Fibroblast of lung (primary cell): ENCODE measurements at regions not wholly inside any gene's neighbourhood (a gene's known extent, or its start where the extent isn't known, plus 50 kb on each side); places are given as distances from the start of the nearest gene placed in this dataset.

Experiments
- DNase-seq, 2 donors: peaks; one replicate each; pipeline versions ENCODE4 v3.0.0 to v3.0.0-alpha.2; 2010; ENCODE audit warnings: low read depth in 2 of 2
- H2AFZ ChIP-seq: 2 replicates; pipeline ENCODE4 v1.5.1; 2012; ENCODE audit warnings: low read length, control low read depth, inconsistent platforms
- H3K27ac ChIP-seq: 2 replicates; pipeline ENCODE4 v1.5.1; 2011; ENCODE audit warnings: low read length, control low read depth; ENCODE audit not compliant: insufficient read depth
- H3K27me3 ChIP-seq: 2 replicates; pipeline ENCODE4 v1.5.1; 2011; ENCODE audit warnings: mild to moderate bottlenecking, low read length; ENCODE audit not compliant: control insufficient read depth, insufficient read depth
- H3K36me3 ChIP-seq: 2 replicates; pipeline ENCODE4 v1.5.1; 2011; ENCODE audit warnings: low read length; ENCODE audit not compliant: control insufficient read depth, insufficient read depth
- H3K4me1 ChIP-seq: 2 replicates; pipeline ENCODE4 v1.5.1; 2011; ENCODE audit warnings: low read length; ENCODE audit not compliant: control insufficient read depth, insufficient read depth; ENCODE audit errors: extremely low read depth
- H3K4me2 ChIP-seq: 2 replicates; pipeline ENCODE4 v1.5.1; 2011; ENCODE audit warnings: low read length, control low read depth; ENCODE audit not compliant: insufficient read depth; ENCODE audit errors: extremely low read depth
- H3K4me3 ChIP-seq, 4 experiments: fragments of 200-600 bp in 1 of 4; sonication (generic) in 1 of 4; replicated peaks in 1 of 4; 2 replicates each; pipeline ENCODE4 v1.5.1; 2011 to 2016; ENCODE audit warnings: low read length in 4 of 4, low read depth in 3 of 4, mild to moderate bottlenecking in 3 of 4, control low read depth in 2 of 4, inconsistent platforms in 1 of 4, mixed read lengths in 1 of 4; ENCODE audit not compliant: insufficient read depth in 1 of 4; ENCODE audit errors: control extremely low read depth in 1 of 4
- H3K79me2 ChIP-seq: 2 replicates; pipeline ENCODE4 v1.5.1; 2012; ENCODE audit warnings: mild to moderate bottlenecking, low read length, inconsistent platforms; ENCODE audit not compliant: control insufficient read depth, insufficient read depth
- H3K9ac ChIP-seq: 2 replicates; pipeline ENCODE4 v1.5.1; 2011; ENCODE audit warnings: mild to moderate bottlenecking, low read length, control low read depth; ENCODE audit not compliant: insufficient read depth
- H3K9me3 ChIP-seq: 2 replicates; pipeline ENCODE4 v1.5.1; 2012; ENCODE audit warnings: low read depth, low read length; ENCODE audit not compliant: control insufficient read depth, insufficient read depth
- H4K20me1 ChIP-seq: 2 replicates; pipeline ENCODE4 v1.5.1; 2011; ENCODE audit warnings: low read length; ENCODE audit not compliant: control insufficient read depth, insufficient read depth; ENCODE audit errors: extremely low read depth
- CTCF ChIP-seq, 2 donors: IDR thresholded peaks in 1 of 2; conservative IDR thresholded peaks in 1 of 2; 1 replicate in 1 of 2; 2 replicates in 1 of 2; pipeline ENCODE4 v1.5.1; 2011 to 2012; ENCODE audit warnings: low read length in 2 of 2, control low read depth in 1 of 2, inconsistent platforms in 1 of 2, low read depth in 1 of 2, mild to moderate bottlenecking in 1 of 2
- EZH2 ChIP-seq: IDR thresholded peaks from 2 replicates; pipeline ENCODE4 v1.5.1; 2012; ENCODE audit warnings: low read length, control low read depth, mild to moderate bottlenecking; ENCODE audit errors: missing control alignments

- TF ChIP-seq EZH2: no peak
- TF ChIP-seq CTCF (conservative IDR thresholded peaks at IDR 0.05 in 1 of 2, IDR thresholded peaks at IDR 0.05 in 1 of 2; ENCODE audit: low read depth in 1 of 2, low read length in 2 of 2): no peak
- Histone ChIP-seq H3K27me3 (no peaks in the 10 kb centered on the region), H3K9me3 (no peaks in the 10 kb centered on the region), H3K36me3 (no peaks in the 10 kb centered on the region), H3K9ac (no peak overlapping the region), H3K4me3 (no peak overlapping the region), H3K4me1 (no peaks in the 10 kb centered on the region), H4K20me1 (no peaks in the 10 kb centered on the region), H3K4me2 (no peak overlapping the region), H3K79me2 (no peaks in the 10 kb centered on the region), H3K27ac (no peak overlapping the region), H2AFZ (no peak overlapping the region)
- DNase-seq: no peak
These were observed 97.0 kb upstream of the STOX2 start for GRCh38 chr4:183808097-183808456.

GRCh38 chr4:183812567-183812966 lies 92.5 kb upstream of the STOX2 start:
- Histone ChIP-seq H3K79me2 (no peaks in the 10 kb centered on the region), H3K9me3 (no peaks in the 10 kb centered on the region), H3K9ac (no peak overlapping the region), H3K4me2 (no peak overlapping the region), H3K36me3 (no peaks in the 10 kb centered on the region), H3K27ac (no peak overlapping the region), H2AFZ (no peak overlapping the region), H3K4me1 (no peaks in the 10 kb centered on the region), H4K20me1 (no peaks in the 10 kb centered on the region), H3K27me3 (no peaks in the 10 kb centered on the region), H3K4me3 (no peak overlapping the region)
- DNase-seq: no peak
- no peak for TF ChIP-seq EZH2
- TF ChIP-seq CTCF (conservative IDR thresholded peaks at IDR 0.05 in 1 of 2, IDR thresholded peaks at IDR 0.05 in 1 of 2; ENCODE audit: low read depth in 1 of 2, low read length in 2 of 2): no peak

- no peak overlapping the region for H3K9ac ChIP-seq
- DNase-seq: no peak
- no peaks in the 10 kb centered on the region for H3K9me3 ChIP-seq
- H4K20me1 ChIP-seq: no peaks in the 10 kb centered on the region
- H3K4me1 ChIP-seq: no peaks in the 10 kb centered on the region
- no peaks in the 10 kb centered on the region for H3K36me3 ChIP-seq
- no peak overlapping the region for H2AFZ ChIP-seq
- TF ChIP-seq CTCF (conservative IDR thresholded peaks at IDR 0.05 in 1 of 2, IDR thresholded peaks at IDR 0.05 in 1 of 2; ENCODE audit: low read depth in 1 of 2, low read length in 2 of 2) (no peak), EZH2 (no peak)
- no peak overlapping the region for H3K4me3 ChIP-seq
- no peaks in the 10 kb centered on the region for H3K79me2 ChIP-seq
- H3K27me3 ChIP-seq: no peaks in the 10 kb centered on the region
- no peak overlapping the region for H3K4me2 ChIP-seq
- H3K27ac ChIP-seq: no peak overlapping the region
These were observed 90.6 kb upstream of the STOX2 start for GRCh38 chr4:183814461-183814860.
